ENCODE measurements at regions not wholly inside any gene's neighbourhood (a gene's known extent, or its start where the extent isn't known, plus 50 kb on each side); places are given as distances from the start of the nearest gene placed in this dataset.

GRCh38 chr3:187967993-187968392, 186.0 kb upstream of the LPP start:
- Histone ChIP-seq H3K9ac (ENCODE audit: extremely low read depth, insufficient read length, low read length) (no peak overlapping the region), H2BK20ac (ENCODE audit: low read depth, low read length, poor library complexity, severe bottlenecking) (no peak overlapping the region), H3K79me1 (ENCODE audit: insufficient read depth, low read depth, low read length, poor library complexity, severe bottlenecking) (no peaks in the 10 kb centered on the region), H3K4ac (ENCODE audit: low read depth, low read length) (no peak overlapping the region), H3K79me2 (ENCODE audit: insufficient read depth, low read length) (no peaks in the 10 kb centered on the region), H3K18ac (ENCODE audit: insufficient read length, low read depth, low read length) (no peak overlapping the region), H2BK120ac (ENCODE audit: low read depth, low read length, poor library complexity, severe bottlenecking) (no peak overlapping the region), H3K27ac (ENCODE audit: insufficient read length, low read depth, low read length) (no peak overlapping the region), H4K5ac (ENCODE audit: insufficient read length, low read depth, low read length) (no peak overlapping the region), H3K4me1 (ENCODE audit: insufficient read depth, low read length) (no peaks in the 10 kb centered on the region), H4K91ac (ENCODE audit: insufficient read length, low read depth, low read length) (no peak overlapping the region), H3K27me3 (ENCODE audit: insufficient read depth, low read length) (no peaks in the 10 kb centered on the region; the same call in 1 of the 2 replicates), H2AK5ac (ENCODE audit: insufficient read length, low read length) (no peak overlapping the region), H3K14ac (ENCODE audit: insufficient read depth, low read length) (no peak overlapping the region), H4K20me1 (ENCODE audit: control insufficient read depth, insufficient read depth, insufficient read length) (no peaks in the 10 kb centered on the region), H2AFZ (ENCODE audit: low read length) (no peak overlapping the region), H3K9me3 (ENCODE audit: control insufficient read depth, low read depth, low read length) (no peaks in the 10 kb centered on the region), H3K23ac (ENCODE audit: insufficient read length, low read depth, low read length) (no peak overlapping the region), H2BK12ac (ENCODE audit: insufficient read length, low read depth, low read length) (no peak overlapping the region), H3K4me2 (ENCODE audit: insufficient read depth, insufficient read length, low read length) (no peak overlapping the region), H4K8ac (replicated peaks; ENCODE audit: insufficient read length, low read depth, low read length) (no peak overlapping the region), H3K23me2 (ENCODE audit: insufficient read length, low read depth, low read length, poor library complexity, severe bottlenecking) (no peaks in the 10 kb centered on the region), H3T11ph (ENCODE audit: low read length) (no peak overlapping the region), H2BK5ac (ENCODE audit: insufficient read length, low read length) (no peak overlapping the region), H3K56ac (ENCODE audit: insufficient read length, low read depth, low read length) (no peak overlapping the region), H2BK15ac (ENCODE audit: low read depth, low read length) (no peak overlapping the region)
- no peaks in the 10 kb centered on the region for H3K36me3 Mint-ChIP-seq (ENCODE audit: insufficient read depth in 1 of 3, low read depth in 3 of 3)
- H3K9me3 Mint-ChIP-seq, result no peaks in the 10 kb centered on the region
- H3K4me3 Mint-ChIP-seq, result no peak overlapping the region
- no peak overlapping the region for H3K27ac Mint-ChIP-seq
- WGBS (ENCODE audit: extremely low coverage, insufficient read length, low lambda C conversion rate), result no CpG with 5 or more reads among the region's 5 CpGs
- H3K4me1 Mint-ChIP-seq, result peaks cover 4% of the 10 kb centered on the region in 2 experiments; a peak in 3 of 4 replicates
- no peaks in the 10 kb centered on the region for H3K27me3 Mint-ChIP-seq (ENCODE audit: low read depth)
- no peak for TF ChIP-seq CTCF (conservative IDR thresholded peaks at IDR 0.05)
- DNase-seq, result no peak

Measured in H9 (cell line).